GM19035 (cell line): ENCODE measurements at regions not wholly inside any gene's neighbourhood (a gene's known extent, or its start where the extent isn't known, plus 50 kb on each side); places are given as distances from the start of the nearest gene placed in this dataset.

Experiments
- ATAC-seq: cut with Tn5 transposase; IDR thresholded peaks from one replicate; pipeline ENCODE4 v1.9.1; 2021; ENCODE audit not compliant: unreplicated experiment

DNA sequence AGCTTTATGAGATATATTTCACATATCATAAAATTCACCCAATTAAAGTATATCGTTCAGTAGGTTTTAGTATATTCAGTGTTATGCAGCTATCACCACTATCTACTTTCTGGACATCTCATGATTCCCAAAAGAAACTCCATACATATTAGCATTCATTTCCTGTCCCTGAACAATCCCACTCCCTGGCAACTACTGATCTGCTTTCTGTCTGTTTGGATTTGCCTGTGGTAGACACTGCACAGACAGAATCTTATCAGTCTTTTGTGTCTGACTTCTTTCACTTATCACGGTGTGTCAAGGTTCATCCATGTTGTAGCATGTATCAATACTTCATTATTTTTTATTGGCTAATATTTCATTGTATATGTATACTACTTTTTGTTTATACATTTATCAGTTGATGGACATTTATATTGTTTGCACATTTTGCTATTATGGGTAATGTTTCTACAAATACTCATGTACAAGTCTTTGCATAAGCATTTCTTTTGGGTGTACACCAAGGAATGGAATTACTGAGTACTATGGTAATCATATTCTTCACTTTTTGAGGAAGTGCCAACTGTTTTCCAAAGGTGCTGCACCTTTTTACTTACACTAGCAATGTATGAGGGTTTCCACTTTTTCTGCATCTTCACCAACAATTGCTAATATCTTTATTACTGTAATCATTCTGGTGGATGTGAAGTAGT, 373.9 kb downstream of the AASDHPPT start:
- no peak for ATAC-seq

DNA sequence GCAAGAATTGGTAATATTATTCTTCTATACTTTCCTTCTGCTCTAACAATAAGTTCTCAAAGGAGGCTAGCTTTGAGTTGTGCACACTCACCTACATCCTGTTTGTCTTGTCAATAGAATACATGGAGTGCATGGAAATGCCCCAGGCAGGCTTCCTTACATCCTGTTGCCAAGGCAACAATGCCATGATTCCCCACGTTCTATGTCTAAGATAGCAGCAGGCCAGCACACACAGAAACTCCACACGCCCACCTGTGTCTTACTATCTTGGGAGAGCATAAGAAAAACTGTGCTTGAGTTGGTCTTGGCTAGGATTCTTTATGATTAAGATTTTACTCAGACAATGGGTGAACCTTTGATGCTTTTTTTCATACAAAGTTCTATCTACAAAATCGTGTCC, 379.2 kb downstream of the AASDHPPT start:
- ATAC-seq: no peak

DNA sequence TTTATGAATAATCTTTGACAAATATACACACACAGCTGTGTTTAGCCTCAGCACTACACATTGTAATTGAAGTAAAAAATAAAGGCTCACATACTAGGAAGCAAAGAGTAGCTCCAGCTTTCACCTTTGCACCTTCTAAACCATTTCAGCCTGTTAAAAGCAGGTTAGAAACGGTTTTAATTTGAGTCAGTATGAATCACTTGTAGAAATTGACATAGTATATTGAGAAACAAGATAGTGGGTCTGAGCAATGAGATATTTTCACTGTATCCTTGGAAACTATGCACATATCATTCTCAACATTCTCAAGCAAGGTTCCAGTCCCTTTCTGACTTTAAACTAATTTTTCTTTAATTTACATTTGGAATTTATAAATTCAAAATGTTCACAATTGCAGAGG, 380.3 kb downstream of the AASDHPPT start:
- ATAC-seq: no peak

DNA sequence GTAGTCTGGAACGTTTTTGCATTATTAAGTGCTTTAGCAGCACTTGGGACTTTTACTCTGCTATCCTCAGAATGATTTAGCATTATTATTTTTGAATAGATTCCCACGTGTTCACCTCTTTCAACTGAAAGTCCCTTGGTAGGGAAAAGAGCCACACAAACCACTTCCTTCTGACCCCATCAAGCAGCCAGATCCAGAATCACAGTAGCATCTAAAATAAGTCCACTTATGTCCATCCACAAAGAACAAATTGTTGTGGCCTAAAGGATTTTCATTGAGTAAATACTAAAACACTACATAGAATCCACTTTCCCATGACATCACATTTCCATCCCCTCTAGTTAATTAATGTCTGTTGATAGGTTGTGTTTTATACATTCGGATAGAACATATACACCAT, 381.7 kb downstream of the AASDHPPT start:
- no peak for ATAC-seq

GRCh38 chr11:106461148-106461691, 383.8 kb downstream of the AASDHPPT start:
- ATAC-seq: no peak

DNA sequence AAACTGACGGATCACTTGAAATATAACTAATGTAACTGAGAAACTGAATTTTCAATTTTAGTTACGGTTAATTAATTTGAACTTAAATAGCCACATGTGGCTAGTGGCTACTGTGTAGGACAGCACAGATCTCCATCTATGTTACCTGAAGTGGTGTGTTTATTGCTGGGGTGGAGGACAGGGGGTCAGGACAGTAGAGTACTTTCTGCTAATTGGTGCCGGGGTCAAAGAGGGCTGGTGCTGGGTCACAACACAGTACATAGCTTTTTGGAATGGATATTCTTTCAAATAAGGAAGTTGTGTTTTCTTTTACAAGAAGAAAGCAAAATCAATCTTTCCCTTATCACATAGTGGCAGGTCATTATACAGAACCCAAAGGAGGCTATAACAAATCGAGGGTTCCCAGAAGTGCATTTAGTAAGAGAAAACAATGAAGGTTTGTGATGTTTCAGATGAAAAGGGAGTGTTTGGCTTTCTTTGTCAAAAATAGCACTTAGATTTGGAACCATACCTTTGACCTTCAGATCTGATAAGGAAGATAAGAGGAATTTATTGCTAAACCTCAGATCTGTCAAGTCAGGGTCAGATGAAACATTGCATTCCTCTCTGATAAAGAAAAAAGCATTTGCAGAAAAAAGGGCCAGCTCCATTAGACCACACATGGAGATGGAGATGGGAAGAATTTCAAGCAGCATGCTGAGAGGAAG, 384.5 kb downstream of the AASDHPPT start:
- no peak for ATAC-seq

DNA sequence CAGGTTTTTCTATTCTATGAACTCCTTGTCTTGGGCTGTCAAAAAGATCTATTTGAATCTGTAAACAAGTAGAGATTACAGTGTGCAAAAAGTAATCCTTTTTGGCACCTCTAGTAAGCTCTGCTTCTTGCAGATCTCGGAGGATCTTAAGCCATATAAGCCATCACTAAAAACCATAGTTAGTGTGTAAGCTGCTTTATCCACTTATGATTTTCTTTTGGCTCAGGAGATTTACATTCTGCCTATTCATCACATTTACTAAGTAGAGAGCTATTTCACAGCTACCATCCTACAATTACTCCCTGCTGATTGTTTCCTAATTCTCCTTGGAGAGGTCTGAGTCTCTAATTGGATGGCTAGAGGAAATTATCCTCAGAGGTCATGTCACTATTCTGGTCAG, 385.7 kb downstream of the AASDHPPT start:
- no peak for ATAC-seq

DNA sequence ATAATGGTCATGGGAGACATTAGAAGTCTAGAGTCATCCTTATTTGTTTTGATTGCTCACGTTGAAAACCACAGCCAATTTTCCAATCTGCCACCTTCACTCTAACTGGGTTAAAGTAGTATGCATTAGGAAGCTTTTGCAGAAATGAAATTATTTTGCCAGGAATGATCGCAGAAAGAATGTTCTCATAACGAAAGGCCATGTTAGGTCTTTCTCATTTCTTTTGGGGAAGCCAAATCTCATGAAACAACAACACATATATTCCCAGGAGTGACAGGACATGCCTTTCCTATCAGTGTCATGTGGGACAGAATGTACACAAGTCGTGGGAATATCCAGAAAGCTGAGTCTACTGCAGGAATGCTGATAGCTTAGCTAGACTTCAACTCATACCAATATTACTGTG, 386.3 kb downstream of the AASDHPPT start:
- no peak for ATAC-seq

DNA sequence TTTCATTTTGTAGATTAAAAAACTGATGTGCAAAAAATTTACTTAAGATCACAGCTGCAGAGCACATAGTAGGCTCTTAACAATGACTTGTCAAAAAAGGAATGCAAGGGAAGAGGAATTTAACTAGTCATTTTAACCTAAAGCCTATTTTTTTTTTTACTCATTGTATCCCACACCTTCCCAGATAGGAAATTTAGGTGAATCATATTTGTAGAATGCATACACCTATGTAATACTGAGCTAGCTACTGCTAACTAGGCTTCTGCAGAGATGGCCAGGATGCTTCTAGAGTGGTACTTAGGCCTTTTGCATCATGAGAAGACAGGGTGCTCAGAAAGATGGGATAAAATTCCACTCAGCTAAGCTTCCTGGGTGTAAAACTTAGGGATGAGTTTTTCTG, 387.3 kb downstream of the AASDHPPT start:
- no peak for ATAC-seq

GRCh38 chr11:106466521-106467080, 389.1 kb downstream of the AASDHPPT start:
- no peak for ATAC-seq

GRCh38 chr11:106467501-106467900, 390.0 kb downstream of the AASDHPPT start:
- no peak for ATAC-seq

DNA sequence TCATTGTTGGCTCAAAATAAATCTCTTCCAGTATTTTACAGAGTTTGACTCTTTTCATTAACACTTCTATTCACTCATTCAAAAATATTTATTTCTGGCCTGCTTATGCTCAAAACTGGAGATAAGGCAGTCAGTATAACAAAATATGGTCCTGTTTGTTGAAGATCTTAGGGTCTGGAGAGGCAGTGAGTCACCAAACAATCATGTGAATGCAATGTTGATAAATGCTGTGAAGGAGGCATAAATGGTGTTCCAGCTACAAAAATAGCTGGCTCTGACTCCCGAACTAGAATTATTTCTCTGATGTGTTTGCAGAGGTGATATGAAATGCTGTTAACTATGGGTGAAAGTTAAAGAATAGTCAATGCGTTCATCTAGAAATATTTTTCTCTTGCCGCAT, 390.6 kb downstream of the AASDHPPT start:
- no peak for ATAC-seq

DNA sequence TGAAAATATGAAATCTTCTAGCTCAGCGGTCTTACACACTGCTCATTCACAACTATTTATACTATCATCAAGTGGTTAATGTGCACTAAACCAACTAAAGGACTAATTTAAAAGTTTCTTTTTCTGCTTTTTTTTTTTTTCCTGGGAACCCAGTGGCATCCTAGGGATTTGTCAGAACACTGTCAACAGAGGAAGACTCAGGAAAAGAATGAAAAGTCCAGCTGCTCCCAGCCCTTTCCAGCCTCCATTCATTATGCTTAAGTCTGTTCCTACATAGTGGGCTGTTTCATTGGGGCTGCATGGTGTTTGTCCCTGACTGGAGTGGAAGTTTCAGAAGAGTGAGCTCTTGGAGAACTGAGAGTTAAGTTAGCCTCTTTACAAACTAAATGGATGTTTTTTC, 391.1 kb downstream of the AASDHPPT start:
- ATAC-seq: no peak

DNA sequence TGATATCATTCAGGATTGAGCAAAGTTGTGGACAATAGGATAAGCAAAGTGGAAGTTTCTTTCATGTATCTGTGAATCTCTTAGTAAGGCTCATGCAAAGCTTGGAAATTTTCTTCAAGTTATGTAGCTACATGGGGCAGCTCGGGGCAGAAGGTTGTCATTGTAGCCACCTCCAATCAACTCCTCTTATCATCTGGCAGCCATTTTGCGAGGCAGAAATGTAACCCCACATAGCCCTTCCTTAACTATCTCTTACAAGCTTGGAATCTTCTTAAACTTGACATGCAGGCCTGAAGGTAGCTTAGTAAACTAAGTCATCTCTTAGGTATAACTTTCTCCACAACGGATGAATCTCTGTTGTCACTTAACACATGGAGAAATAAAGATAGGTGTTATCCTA, 392.8 kb downstream of the AASDHPPT start:
- ATAC-seq: no peak

GRCh38 chr11:106471276-106471675, 393.8 kb downstream of the AASDHPPT start:
- ATAC-seq: no peak

DNA sequence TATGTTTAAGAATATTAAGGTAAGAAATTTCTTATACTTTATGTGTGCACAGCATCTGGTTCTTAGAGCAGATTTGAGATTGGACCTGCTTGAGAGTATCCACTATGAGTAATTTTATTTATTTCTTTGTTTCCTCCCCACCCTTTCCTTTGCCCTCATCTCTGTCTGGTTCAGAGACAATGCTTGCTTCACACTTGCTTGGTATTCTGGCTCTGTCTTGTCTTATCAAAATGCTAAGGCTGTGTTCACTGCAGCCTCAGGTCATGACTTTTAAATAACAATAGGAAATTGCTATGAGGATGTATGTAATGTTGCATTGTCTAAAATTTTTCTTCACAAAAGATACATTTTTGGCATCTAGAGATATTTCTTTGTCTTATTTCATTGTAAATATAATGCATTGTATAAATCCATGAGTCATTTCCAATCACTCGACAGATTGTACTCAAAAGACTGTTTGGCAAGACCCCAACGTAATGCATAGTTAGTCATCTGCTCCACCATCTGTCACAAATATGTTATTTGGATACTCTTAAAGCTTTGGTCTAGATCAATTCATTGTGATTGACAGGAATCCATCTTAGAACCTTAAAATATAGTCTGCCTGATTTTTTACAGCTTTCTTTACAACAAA, 395.7 kb downstream of the AASDHPPT start:
- ATAC-seq: no peak

DNA sequence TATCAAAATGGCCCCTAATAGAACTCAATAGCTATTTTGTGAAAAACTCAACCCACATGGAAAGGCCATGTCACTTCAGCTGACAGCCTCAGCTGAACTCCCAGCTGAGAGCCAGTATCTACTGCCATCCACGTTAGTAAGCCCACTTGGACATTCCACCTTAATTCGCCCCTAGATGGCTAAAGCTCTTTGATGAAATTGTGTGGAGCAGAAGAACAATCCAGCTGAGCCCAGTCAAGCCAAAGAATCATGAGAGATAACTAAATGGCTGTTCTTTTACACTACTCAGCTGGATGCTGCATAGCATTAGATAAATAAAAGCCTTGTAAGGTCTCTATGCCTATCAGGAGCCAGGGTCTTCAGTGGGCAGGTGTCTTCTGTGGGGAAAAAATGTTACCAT, 396.8 kb downstream of the AASDHPPT start:
- ATAC-seq: no peak

GRCh38 chr11:106475181-106475580, 397.7 kb downstream of the AASDHPPT start:
- no peak for ATAC-seq

- ATAC-seq: no peak
Observed at GRCh38 chr11:106477776-106478175, 400.3 kb downstream of the AASDHPPT start.

DNA sequence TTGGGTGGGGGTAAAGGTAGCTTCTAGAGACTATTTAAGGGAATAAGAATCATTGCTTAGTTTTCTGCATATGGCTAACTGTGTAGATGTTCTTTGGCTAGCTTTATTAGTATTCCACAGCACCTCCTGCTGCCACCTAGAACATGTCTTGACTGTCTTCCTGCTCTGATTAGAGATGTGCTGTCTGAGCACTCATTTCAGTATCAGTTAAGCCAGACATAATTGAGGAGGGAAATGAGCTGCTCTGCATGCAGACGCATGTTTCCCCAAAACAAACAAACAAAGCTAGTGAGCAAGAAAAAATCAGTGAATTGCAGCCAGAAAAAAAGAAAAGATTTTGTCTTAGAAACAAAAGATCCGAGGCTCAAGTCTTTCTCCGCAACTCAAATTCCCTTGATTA, 402.2 kb downstream of the AASDHPPT start:
- no peak for ATAC-seq

DNA sequence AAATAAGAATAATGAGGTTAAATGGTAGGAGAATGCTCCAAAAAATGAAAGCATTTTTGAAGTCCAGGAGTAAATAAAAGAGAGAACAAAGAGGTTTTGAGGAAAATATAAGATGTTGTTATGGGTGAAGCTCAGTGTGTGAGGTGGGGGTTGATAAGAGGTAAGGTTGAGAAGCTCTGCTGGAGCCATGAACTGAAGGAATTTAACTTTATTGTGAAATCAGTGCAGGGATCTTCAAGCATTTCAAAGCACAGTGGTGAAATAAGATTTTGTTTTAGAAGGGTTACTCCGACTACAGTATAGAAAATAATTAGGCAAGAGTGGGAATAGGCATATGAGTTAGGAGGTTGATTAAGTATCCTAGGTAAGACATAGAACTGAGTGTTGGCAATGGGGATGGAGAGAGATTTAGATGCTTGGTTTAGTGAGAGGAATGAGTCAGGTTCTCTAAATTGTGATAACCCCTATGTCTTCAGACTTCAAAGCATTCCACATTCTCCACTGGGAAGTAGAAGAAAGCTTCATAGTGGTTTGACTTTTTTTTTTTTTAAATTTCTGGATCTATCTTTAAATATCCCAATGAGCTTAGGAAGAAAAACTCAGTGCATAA, 403.2 kb downstream of the AASDHPPT start:
- no peak for ATAC-seq
